G401 (cell line): ENCODE measurements at regions not wholly inside any gene's neighbourhood (a gene's known extent, or its start where the extent isn't known, plus 50 kb on each side); places are given as distances from the start of the nearest gene placed in this dataset.

Experiments
- DNase-seq: peaks from one replicate; pipeline ENCODE4 v3.0.0-alpha.2; 2015; ENCODE audit warnings: low spot score
- in situ Hi-C: cut with HindIII; loops from 2 replicates; pipeline ENCODE4 v1.10.0; 2016; ENCODE audit warnings: low sequenced_read_pairs, mixed read lengths

DNA sequence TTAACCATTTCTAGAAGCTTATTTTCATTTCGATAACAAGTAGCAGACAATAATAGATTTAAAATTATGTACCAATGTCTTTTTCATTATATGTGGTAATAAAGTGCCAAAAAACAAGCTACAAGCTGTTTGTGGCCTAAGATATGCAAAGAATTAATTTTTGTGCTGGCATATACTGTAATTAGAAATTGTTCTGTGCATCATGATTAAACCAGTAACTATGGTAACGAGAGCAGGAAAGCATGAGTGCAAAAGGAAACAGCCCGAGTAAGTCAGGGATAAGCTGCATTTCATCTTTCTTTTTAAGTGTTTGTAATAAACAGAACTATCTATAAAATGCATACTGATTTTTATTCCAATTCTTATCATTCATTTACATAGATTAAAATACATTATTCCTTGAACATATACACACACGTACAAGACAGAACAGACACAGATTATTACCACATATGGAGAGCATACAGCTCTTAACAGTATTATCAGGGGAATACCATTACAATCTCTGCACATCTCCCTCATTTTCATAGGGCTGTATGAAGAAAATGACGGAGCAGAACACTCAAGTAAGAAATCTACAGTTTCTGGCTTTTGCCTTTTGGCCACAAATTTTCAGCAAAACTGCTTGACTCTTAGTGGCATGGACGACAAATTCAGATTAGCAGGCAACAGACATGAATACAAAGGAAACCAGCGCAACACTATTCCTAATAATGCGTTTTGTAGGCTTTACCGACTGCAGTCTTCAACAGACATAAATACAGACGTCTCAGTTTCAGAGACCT, 121.3 kb upstream of the WDR17 start:
- in situ Hi-C loops: no loop called here

DNA sequence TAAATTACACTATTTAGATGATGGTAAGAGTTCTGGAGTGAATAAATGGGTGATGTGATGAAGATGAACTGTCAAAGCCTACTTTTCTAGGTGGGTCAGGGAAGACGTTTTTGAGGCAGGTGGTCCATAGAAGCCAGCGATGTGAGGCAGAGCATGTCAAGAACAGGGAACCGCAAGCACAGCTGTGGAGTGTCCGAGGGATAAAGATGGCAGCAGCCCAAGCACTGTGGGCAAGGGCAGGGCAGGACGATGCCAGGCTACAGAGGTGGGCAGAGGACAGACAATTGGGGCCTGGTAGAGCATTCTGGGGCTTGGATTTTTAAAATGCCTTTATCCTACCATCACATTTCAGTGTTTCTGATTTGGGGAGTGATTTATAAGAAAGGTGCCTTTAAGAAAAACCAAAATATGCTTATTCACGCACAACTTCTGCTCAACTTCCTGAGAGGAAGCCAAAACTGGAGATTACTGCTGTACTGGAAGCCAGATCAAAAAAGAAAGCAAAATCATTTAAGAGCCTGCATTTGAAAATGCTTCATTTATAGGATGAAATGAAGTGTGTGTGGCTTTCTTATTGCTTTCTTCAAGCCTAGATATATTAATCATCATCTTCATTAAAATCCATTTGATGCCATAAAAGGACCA, 119.0 kb upstream of the WDR17 start:
- no peak for DNase-seq
- in situ Hi-C loops: no loop called here

More for the DNA sequence above, 121.3 kb upstream of the WDR17 start:
- DNase-seq: no peak

DNA sequence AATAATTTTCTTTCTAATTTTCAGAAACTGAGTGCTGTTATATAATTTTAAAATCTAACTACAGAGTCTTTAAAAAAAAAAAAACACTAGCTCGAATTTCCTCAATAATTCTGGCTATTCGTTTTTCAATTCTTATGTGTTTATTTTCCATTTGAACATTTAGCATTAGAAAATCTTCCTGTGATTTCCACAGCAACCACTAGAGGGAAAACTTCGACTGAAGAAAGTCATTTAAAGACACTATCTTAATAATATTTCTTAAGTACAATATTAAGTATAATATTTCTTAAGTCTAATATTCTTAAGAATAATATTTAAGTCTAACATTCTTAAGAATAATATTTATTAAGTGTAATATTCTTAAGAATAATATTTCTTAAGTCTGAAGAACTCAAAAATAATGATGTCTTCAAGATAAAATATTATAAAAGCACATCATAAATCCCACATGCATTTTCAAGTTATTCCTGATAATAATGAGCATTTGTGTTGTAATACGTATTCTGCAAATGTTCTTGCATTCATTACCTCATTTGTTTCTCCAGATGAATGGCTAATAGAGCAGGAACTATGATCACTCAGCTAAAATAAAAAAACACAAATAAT, 118.4 kb upstream of the WDR17 start:
- in situ Hi-C loops: no loop called here
- DNase-seq: peak; percentile 52

DNA sequence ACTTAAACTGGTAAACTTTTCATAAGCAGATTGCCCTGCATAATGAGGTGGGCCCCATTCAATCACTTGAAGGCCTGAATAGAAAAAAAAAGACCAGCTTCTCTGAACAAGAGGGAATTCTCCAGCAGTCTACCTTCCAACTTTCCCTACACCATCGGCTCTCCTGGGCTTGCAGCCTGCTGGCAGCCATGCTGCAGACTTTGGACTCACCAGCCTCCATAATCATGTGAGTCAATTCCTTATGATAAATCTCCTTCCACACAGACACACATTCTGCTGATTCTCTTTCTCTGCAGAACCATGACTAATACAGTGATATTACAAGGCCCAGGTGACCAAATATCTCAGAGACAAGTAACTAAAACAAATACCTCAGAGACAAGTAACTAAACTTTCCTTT, 113.8 kb upstream of the WDR17 start:
- in situ Hi-C loops: no loop called here
- no peak for DNase-seq

DNA sequence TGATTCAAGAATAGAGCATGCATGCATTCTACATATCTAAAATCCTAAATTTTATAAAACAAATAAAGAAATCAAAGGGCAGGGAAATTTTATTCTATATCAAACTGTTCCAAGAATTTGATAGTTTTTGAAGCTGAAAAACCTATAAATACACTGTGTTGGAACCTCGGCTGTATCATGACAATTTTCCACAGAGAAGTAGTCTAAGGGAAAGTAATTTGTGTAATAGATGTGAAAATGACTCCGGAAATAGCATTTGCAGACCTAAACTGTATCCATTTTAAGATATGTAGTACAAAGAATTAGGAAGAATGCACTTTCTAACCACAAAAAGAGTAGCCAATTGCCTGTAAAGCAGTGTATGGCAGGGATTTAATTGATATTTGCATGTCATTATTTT, 112.5 kb upstream of the WDR17 start:
- in situ Hi-C loops: no loop called here

DNA sequence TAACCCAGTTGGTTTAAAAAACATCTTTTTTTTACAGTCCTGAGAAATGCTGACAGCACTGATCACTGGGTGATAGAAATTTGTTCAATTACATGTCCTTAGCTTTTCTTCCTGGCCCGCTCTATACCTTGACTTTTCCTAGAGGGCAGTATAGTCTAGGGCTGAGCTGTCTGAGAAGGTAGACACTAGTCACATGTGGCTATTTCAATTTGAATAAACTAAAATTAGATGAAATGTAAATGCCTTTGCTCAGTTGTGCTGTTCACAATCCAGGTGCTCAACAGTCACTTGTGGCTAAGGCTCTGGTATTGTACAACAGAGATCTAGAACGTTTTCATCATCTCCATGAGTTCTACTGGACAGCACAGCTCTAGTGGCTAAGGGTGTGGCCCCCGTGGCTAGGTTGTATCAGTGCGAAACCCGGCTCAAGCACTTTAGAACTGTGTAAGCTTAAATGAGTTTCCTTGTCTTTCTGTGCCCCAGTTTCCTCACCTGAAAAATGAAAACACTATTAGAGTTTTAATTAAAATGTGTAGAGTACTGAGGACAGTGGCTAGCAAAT, 111.6 kb upstream of the WDR17 start:
- in situ Hi-C loops: no loop called here
- DNase-seq: no peak

More for the DNA sequence above, 112.5 kb upstream of the WDR17 start:
- DNase-seq: no peak

DNA sequence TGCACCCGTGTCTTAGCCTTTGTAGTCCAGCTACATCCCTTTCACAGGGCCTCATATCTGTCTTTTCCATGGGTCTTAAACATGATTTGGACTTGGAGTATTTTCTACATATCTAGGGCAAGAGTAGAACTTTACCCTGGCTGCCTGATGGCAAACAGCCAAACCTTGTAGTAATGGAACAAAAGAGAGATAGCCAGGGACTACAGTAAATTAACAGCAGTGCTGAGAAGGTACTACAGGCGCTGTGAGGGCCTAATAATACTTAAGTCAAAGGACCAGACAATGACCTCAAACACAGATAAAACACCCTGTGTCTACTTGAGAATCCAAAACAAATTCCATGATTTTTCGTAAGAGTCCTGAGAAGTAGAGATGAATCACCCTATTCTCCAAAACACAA, 111.0 kb upstream of the WDR17 start:
- in situ Hi-C loops: no loop called here
- no peak for DNase-seq

DNA sequence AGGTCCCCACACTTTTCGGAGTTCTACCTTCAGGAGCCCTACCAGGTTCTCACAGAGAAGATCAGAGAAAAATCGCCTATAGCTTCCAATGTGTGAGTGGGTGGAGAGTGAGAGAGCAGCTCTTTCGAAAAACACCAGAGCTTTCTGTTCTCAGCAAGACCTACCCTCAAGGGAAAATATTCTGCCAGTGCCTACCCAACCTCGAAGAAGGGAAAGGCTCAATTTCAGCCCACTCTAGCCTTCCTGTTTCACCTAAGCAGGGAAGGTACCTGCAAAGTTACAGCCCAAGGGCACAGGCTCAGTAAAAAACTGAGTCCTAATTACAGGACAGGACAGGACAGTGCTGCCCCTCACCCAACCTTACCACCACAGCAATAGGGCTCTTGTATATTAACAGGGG, 104.0 kb upstream of the WDR17 start:
- in situ Hi-C loops: no loop called here
- DNase-seq: no peak

DNA sequence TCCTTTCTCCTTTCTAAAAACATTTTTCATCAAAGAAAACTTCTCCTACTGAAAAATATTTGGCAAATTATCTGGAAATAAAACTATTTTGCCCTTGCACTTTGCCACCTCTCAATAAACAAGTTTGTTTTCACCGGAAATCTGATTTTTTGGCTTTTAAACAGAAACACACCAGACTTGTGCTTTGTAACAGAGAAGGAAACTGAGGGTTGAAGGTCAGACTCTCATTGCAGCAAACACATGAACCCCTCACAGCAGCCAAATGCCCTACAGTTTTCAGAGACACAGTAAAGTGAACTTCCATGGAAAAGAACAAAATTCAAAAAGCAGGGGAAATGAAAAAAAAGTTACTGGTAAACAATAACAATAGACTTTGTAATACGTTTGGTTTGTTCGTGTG, 95.6 kb upstream of the WDR17 start:
- in situ Hi-C loops: no loop called here
- no peak for DNase-seq

DNA sequence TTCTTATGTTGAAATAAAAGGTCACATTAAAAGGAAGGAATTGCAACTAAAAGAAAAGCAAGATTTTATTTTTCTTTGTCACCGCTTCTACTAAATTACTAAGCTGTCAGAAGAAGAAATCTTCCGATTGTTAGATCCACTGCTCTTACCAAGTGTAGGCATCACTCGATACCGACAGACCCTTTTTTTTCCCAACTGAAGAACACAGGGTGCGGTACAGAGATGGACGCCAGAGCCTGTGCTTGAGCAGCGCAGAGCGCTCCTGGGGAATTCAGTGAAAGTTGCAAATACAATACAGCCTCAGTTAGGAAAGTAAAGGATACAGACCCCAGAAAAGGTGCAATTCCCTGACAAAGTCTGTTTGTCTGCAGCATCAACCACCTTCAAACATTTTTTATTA, 94.9 kb upstream of the WDR17 start:
- in situ Hi-C loops: no loop called here
- DNase-seq: peak; percentile 12

DNA sequence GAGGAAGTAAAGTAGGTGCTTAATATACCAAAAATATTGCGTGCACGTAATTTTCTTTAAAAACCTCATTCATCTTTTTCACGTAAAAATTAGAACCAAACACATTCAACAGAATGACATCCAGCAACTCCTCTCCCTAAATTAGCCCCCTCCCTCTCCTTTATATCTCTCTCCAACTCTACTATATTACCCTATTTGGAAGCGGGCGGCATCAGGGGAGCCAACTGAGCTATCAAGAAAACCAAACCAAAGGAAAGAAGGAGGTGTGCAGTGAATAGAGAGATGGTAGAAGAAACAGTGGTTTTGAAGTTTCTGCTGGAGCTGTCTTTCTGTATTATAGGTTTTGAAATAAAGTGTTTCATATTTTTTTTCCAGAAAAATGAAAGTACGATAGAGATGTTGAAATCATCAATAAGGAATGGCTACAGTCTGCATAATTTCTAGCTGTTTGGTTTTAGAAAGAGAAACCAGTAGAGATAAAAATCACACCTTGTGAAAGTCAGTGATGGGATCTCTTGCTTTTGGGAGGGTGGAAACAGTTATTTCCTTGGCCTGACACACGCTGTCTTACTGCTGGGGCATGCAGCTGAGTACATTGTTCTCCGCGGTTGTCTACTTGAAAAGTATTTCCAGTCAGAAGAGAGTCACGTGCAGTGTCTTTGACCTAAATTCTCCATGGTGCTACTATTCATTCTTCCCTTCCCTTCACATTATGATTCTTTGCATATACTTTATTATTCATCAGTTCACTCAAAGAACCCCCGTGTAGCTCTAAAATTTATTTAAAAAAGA, 94.1 kb upstream of the WDR17 start:
- no peak for DNase-seq
- in situ Hi-C loops: no loop called here

DNA sequence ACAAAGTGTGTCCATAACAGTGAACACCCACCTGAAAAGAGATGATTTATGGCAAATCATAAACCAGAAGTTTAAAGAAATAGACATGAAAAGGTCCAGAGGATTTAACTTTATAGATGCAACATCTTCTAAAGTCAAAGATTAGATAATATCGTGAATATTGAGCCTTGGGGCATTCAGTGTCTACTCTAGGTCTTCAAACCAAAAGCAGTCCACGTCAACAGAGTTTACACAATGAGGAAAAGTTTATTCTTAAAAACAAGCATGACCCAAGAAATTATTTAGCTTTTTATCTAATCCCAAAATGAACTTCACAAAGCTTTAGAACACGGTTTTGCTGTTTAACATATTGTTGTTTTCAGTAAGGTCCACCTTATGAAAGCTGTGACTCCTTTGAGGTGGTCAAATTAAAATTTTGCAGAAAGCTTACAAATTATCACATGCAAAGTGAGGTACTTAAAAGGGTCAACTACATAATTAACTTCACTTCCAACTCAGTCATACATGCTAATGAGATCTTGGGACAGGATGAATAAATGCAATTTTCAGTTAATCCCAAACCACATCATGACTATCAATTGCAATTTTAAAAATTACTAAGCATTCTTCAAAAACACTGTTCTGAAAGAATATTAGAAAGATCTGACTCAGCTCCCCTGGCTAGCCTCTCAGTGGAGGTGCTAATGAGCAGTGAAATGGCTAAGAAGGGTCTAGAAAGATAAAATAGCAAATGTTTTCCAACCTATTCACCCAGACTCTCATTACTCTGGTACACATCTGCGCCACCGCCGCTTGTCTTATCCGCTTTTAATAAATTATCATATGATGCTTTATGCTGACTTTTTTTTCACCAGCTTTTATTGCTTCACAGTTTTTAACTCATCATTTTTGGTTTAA, 92.4 kb upstream of the WDR17 start:
- in situ Hi-C loops: no loop called here
- no peak for DNase-seq

DNA sequence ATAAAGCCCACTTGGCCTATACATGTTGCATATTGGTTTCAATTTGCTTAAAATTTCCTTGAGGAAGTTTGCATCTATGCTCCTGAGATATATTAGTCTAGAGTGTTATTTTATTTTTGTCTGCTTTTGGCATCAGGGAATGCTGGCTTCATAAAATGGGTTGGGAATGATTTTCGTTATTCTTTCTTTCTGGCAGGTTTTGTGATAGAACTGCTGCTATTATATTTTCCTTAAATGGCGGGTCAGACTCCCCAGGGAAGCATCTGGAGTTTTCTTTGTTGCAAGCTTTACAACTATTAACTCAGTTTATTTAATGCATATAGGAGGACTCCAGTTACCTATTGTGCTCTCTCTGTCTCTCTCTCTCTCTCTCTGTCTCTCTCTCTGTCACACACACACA, 82.0 kb upstream of the WDR17 start:
- DNase-seq: no peak
- in situ Hi-C loops: no loop called here

DNA sequence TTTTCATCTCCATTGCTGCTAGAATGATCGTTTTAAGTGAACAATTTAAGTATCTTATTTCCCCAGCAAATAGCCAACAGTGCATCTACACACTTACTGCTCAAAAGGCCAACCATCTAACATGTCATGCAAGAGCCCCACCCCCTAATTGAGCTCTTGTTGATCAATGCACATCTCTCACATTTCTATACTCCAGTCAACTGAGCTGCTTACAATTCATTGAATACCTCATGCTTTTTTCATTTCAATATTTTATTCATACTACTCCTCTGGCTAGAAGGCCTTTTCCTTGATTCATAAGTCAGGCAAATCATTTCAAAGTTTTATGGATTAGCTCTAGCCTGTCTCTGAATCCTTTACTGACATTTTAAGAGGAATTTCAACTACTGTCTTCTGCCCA, 79.0 kb upstream of the WDR17 start:
- in situ Hi-C loops: no loop called here
- DNase-seq: no peak

DNA sequence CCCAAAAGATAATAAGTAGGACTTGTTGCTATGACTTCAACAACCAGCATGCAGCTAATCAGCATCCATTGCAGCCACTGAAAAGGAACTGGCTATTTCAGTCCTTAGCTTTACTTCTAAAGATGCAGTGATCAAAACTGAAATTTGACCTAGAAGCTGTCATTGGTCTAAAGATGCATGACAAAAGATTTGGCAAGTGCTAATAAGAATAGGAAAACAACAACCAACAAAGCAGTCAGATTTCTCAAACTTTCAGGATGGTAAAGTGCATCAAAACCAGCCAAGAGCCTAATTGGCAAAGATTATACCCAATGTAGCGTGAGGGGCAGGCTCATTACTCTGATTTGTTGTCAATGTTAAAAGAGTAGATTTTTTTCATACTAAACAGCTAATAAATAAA, 77.1 kb upstream of the WDR17 start:
- peak; percentile 17 for DNase-seq
- in situ Hi-C loops: no loop called here

DNA sequence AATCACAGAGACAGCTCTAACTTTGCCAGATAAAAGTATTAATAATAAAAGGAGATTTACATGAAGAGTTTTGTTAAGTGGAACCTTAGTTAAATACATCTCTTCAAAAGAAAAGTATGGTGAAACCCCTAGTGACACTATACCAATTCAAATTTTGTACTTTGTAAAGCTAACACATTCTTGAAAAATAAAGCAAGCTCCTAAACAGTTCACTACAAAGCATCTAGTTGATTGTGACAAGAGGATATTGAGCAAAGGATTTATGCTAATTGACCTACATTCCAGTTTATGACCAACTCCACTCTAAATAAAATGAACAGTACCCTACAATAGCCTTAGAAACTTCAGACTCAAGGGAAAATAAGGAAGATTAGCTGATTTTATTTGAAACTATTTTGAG, 69.4 kb upstream of the WDR17 start:
- no peak for DNase-seq
- in situ Hi-C loops: no loop called here

DNA sequence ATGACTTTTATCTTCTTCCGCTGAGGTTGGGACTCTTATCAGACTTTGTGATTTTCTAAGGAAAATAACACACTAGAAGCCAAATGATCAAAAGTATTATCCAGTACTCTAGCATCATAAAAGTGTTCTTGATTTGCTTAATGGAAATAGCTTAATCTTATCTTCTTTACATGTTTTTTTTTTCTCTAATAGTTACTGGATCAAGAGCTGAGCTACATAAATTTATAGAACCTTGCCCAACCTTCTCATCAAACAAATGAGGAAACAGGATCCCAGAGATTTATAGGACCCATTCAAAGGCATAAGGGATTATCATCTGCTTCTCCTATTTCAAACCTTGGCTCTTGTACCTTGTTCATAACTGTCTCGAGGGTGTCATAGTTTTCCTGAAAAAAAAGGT, 68.3 kb upstream of the WDR17 start:
- no peak for DNase-seq
- in situ Hi-C loops: no loop called here

DNA sequence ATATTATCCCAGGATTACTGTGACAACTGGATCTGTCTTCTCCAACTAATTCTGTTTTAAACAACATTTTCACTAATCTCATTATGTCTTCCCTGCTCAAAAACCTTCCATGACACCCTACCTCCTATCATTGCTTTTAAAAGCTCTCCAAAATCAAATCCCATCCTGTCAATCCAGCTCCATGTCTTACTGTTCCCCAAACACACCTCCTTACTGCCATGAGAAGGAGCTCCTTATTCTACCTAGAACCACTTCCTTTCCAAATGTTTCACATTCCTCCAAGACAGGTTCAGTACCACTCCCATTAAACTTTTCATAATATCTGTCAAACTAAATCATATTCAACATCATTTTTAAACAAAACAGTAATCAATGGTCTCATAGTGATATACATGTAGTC, 66.9 kb upstream of the WDR17 start:
- in situ Hi-C loops: no loop called here
- DNase-seq: no peak

DNA sequence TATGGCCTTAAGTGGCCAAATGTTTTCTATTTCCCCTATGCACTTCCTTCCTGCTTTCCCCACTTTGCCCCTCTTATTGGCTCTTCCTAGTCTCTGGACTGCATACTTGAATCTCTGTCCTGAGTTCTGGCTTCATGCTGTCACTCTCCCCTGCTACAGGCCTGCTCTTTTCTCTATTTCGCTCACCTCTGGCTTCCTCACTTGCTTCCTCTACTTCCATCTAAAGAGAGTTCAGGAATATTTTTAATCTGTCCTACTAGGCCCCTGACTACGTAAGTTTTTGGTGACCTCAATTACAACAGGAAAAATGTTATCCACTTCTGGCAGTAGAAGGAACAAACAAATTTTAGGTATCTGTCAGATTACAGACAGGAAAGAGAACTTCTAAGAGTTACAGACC, 65.7 kb upstream of the WDR17 start:
- no peak for DNase-seq
- in situ Hi-C loops: no loop called here
